GM19452 (cell line): ENCODE measurements at regions not wholly inside any gene's neighbourhood (a gene's known extent, or its start where the extent isn't known, plus 50 kb on each side); places are given as distances from the start of the nearest gene placed in this dataset.

Experiments used
- ATAC-seq: cut with Tn5 transposase; IDR thresholded peaks from one replicate; pipeline ENCODE4 v1.9.1; 2021; ENCODE audit not compliant: unreplicated experiment

GRCh38 chr1:199756066-199756465, 271.4 kb upstream of the NR5A2 start:
- ATAC-seq = no peak

GRCh38 chr1:199758626-199759255, 268.8 kb upstream of the NR5A2 start:
- ATAC-seq = no peak

- no peak for ATAC-seq
Observed at GRCh38 chr1:199759268-199759730, 268.2 kb upstream of the NR5A2 start.

GRCh38 chr1:199762572-199762971, 264.9 kb upstream of the NR5A2 start:
- no peak for ATAC-seq

GRCh38 chr1:199766218-199766792, 261.2 kb upstream of the NR5A2 start:
- ATAC-seq = no peak

GRCh38 chr1:199767700-199768099, 259.8 kb upstream of the NR5A2 start:
- no peak for ATAC-seq

- no peak for ATAC-seq
Observed at GRCh38 chr1:199774433-199775089, 252.9 kb upstream of the NR5A2 start.

- ATAC-seq = no peak
Observed at GRCh38 chr1:199776768-199777497, 250.6 kb upstream of the NR5A2 start.

GRCh38 chr1:199778324-199778955, 249.1 kb upstream of the NR5A2 start:
- no peak for ATAC-seq

GRCh38 chr1:199780091-199780490, 247.4 kb upstream of the NR5A2 start:
- no peak for ATAC-seq

- no peak for ATAC-seq
Observed at GRCh38 chr1:199780948-199781670, 246.4 kb upstream of the NR5A2 start.

- no peak for ATAC-seq
Observed at GRCh38 chr1:199784138-199784895, 243.2 kb upstream of the NR5A2 start.

- ATAC-seq = no peak
Observed at GRCh38 chr1:199786695-199787094, 240.8 kb upstream of the NR5A2 start.

- no peak for ATAC-seq
Observed at GRCh38 chr1:199789141-199789540, 238.4 kb upstream of the NR5A2 start.

- ATAC-seq = no peak
Observed at GRCh38 chr1:199791495-199791894, 236.0 kb upstream of the NR5A2 start.

- ATAC-seq = no peak
Observed at GRCh38 chr1:199792874-199793273, 234.6 kb upstream of the NR5A2 start.

GRCh38 chr1:199794105-199794863, 233.2 kb upstream of the NR5A2 start:
- no peak for ATAC-seq

- no peak for ATAC-seq
Observed at GRCh38 chr1:199799116-199799515, 228.4 kb upstream of the NR5A2 start.

GRCh38 chr1:199804526-199804925, 223.0 kb upstream of the NR5A2 start:
- no peak for ATAC-seq
